AG04450 (cell line): ENCODE measurements at regions not wholly inside any gene's neighbourhood (a gene's known extent, or its start where the extent isn't known, plus 50 kb on each side); places are given as distances from the start of the nearest gene placed in this dataset.
"Not testable (repeated sequence)": the region's sequence is repeated elsewhere in the genome, so short reads cannot be mapped to it uniquely, and the experiment has no call there.

Source experiments
- CTCF ChIA-PET: fragments of 300-600, 350-600 bp; formaldehyde crosslinking; extraction: SDS; loops from one replicate; lab custom pipeline; 2022; ENCODE audit warnings: antibody characterized with exemption, inconsistent platforms; lab: Charles Lee
- POLR2A ChIA-PET: fragments of 350-600 bp; formaldehyde crosslinking; extraction: SDS; loops from one replicate; lab custom pipeline; 2021; ENCODE audit warnings: antibody characterized with exemption, inconsistent platforms; lab: Yijun Ruan, JAX
- DNase-seq: peaks from one replicate; pipeline ENCODE4 v3.0.0-alpha.2; 2011; ENCODE audit warnings: low read depth, low spot score
- H3K27ac ChIP-seq: one replicate; pipeline ENCODE4 v1.5.1; 2012; ENCODE audit warnings: low read depth, low read length, control low read depth
- H3K27me3 ChIP-seq: one replicate; pipeline ENCODE4 v1.6.0; 2012; ENCODE audit warnings: low read length; ENCODE audit not compliant: control insufficient read depth, insufficient read depth
- H3K4me3 ChIP-seq: 2 replicates; pipeline ENCODE4 v1.5.1; 2011; ENCODE audit warnings: mild to moderate bottlenecking, low read depth, low read length, control low read depth
- H3K9me3 ChIP-seq: 2 replicates; pipeline ENCODE4 v1.5.1; 2012; ENCODE audit warnings: low read length; ENCODE audit not compliant: control insufficient read depth, insufficient read depth

- H3K27ac ChIP-seq, CTCF ChIA-PET, H3K27me3 ChIP-seq, POLR2A ChIA-PET, DNase-seq, H3K9me3 ChIP-seq: not testable (repeated sequence)
- peak overlapping the region; percentile 34; the same call in 1 of the 2 replicates for H3K4me3 ChIP-seq
Observed at GRCh38 chr15:30470601-30471365, 56.7 kb upstream of the GOLGA8R start.

- CTCF ChIA-PET, H3K4me3 ChIP-seq, POLR2A ChIA-PET, H3K27ac ChIP-seq, DNase-seq, H3K9me3 ChIP-seq, H3K27me3 ChIP-seq: not testable (repeated sequence)
Observed at GRCh38 chr15:30471366-30471749, 57.3 kb upstream of the GOLGA8R start.

GRCh38 chr15:30471817-30472551 is 57.9 kb upstream of the GOLGA8R start:
- H3K27me3 ChIP-seq, H3K4me3 ChIP-seq, H3K9me3 ChIP-seq, POLR2A ChIA-PET, CTCF ChIA-PET, H3K27ac ChIP-seq, DNase-seq: not testable (repeated sequence)

DNA sequence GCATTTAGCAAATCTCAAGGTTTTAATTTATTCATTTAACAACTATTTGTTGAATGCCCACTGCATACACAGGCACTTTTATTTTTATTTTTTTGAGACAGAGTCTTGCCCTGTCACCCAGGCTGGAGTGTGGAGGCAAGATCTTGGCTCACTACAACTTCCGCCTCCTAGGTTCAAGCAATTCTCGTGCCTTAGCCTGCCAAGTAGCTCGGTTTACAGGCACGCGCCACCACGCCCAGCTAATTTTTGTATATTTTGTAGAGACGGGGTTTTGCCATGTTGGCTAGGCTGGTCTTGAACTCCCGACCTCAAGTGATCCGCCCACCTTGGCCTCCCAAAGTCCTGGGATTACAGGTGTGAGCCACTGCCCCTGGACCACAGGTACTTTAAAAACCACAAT is 67.0 kb upstream of the GOLGA8Q start:
- CTCF ChIA-PET, H3K27ac ChIP-seq, DNase-seq: not testable (repeated sequence)

GRCh38 chr15:30489237-30489636 is 62.6 kb upstream of the GOLGA8Q start:
- H3K4me3 ChIP-seq, H3K9me3 ChIP-seq, H3K27me3 ChIP-seq, POLR2A ChIA-PET, DNase-seq, CTCF ChIA-PET, H3K27ac ChIP-seq: not testable (repeated sequence)

More for the DNA sequence above, 67.0 kb upstream of the GOLGA8Q start:
- H3K4me3 ChIP-seq, H3K9me3 ChIP-seq, H3K27me3 ChIP-seq, POLR2A ChIA-PET: not testable (repeated sequence)

GRCh38 chr15:30490334-30490733 is 61.5 kb upstream of the GOLGA8Q start:
- DNase-seq = not testable (repeated sequence)

DNA sequence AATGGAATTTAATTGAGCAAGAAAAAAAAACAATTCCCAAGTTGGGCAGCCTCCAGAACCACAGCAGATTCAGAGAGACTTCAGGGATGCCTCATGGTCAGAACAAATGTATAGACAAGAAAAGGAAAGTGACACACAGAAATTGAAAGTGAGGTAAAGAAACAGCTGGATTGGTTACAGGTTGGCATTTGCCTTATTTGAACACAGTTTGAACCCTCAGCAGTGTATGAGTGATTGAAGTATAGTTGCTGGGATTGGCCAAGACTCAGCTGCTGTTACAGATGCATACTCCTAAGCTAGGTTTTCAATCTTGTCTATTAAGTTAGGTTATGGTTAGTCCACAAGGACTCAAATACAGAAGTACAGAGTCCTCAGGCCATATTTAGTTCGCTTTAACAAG is 57.9 kb upstream of the GOLGA8Q start:
- POLR2A ChIA-PET, DNase-seq, H3K4me3 ChIP-seq, H3K27me3 ChIP-seq, H3K27ac ChIP-seq, CTCF ChIA-PET, H3K9me3 ChIP-seq: not testable (repeated sequence)

More at GRCh38 chr15:30490334-30490733, 61.5 kb upstream of the GOLGA8Q start:
- H3K4me3 ChIP-seq, POLR2A ChIA-PET, CTCF ChIA-PET, H3K27ac ChIP-seq, H3K9me3 ChIP-seq, H3K27me3 ChIP-seq: not testable (repeated sequence)

- CTCF ChIA-PET, POLR2A ChIA-PET: not testable (repeated sequence)
Observed at GRCh38 chr15:30497275-30497674, 54.6 kb upstream of the GOLGA8Q start.

GRCh38 chr15:30499233-30499632 is 52.6 kb upstream of the GOLGA8Q start:
- H3K9me3 ChIP-seq, CTCF ChIA-PET, H3K27ac ChIP-seq, H3K27me3 ChIP-seq, H3K4me3 ChIP-seq, POLR2A ChIA-PET, DNase-seq: not testable (repeated sequence)

More at GRCh38 chr15:30497275-30497674, 54.6 kb upstream of the GOLGA8Q start:
- H3K9me3 ChIP-seq, H3K27me3 ChIP-seq, H3K4me3 ChIP-seq, H3K27ac ChIP-seq, DNase-seq: not testable (repeated sequence)

- H3K4me3 ChIP-seq, H3K9me3 ChIP-seq: not testable (repeated sequence)
Observed at GRCh38 chr15:30500511-30500910, 51.3 kb upstream of the GOLGA8Q start.

More at GRCh38 chr15:30500511-30500910, 51.3 kb upstream of the GOLGA8Q start:
- H3K27ac ChIP-seq, CTCF ChIA-PET, DNase-seq, POLR2A ChIA-PET, H3K27me3 ChIP-seq: not testable (repeated sequence)
